ENCODE measurements at regions not wholly inside any gene's neighbourhood (a gene's known extent, or its start where the extent isn't known, plus 50 kb on each side); places are given as distances from the start of the nearest gene placed in this dataset.

DNA sequence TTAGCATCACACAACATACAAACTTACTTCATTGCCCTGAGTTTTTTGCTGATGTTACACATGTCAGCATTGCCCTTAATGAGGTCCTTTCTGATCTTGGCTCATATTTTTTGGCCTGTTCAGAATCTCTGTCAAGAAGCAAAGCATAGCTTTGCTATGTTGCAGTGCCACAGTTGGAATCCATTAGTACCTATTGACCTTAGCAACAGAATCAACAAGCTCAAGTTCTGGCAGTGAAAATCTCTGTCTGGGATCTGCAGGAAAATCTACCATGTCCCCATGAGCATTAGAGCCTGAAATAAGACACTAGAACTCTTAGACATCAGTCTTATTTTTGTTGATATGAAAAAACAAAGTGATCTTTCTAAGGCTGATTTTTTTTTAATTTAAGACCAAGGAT, 105.6 kb upstream of the FHL2 start:
- no peak for TF ChIP-seq EZH2 (IDR thresholded peaks at IDR 0.05)
- TF ChIP-seq POLR2AphosphoS5 (IDR thresholded peaks at IDR 0.05; ENCODE audit: borderline replicate concordance, low read depth, low read length): no peak
- no peak for TF ChIP-seq FOXP2 (optimal IDR thresholded peaks at IDR 0.05; ENCODE audit: control extremely low read depth, extremely low read length, insufficient read depth)

Data from SK-N-MC (cell line).